Activated CD8-positive, alpha-beta memory T cell treated with anti-CD3 and anti-CD28 coated beads for 1 hour (primary cell): ENCODE measurements at regions not wholly inside any gene's neighbourhood (a gene's known extent, or its start where the extent isn't known, plus 50 kb on each side); places are given as distances from the start of the nearest gene placed in this dataset.

Experiments
- DNase-seq, 2 donors: peaks; one replicate each; pipeline ENCODE4 v3.0.0-alpha.2; 2020; ENCODE audit warnings: low read depth in 1 of 2; ENCODE audit errors: extremely low read depth in 1 of 2

GRCh38 chr12:59927032-59927431 is 331.2 kb downstream of the SLC16A7 start:
- no peak for DNase-seq

DNA sequence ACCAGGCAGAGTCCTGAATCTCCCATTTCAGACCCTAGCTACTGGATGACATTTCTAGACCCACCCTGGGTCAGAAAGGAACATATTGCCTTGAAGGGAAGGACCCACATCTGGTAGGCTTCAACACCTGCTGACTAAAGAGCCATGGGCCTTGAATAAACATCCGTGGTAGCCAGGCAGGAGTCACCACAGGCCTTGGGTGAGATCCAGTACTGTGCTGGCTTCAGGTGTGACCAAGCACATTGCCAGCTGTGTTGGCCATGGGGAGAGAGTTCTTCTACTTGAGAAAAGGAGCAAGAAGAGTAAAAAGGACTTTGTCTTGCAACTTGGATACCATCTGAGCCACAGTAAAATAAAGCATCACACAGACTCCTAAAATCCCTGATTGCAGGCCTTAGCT is 332.6 kb downstream of the SLC16A7 start:
- DNase-seq: no peak

GRCh38 chr12:59929110-59929509 is 333.3 kb downstream of the SLC16A7 start:
- no peak for DNase-seq

DNA sequence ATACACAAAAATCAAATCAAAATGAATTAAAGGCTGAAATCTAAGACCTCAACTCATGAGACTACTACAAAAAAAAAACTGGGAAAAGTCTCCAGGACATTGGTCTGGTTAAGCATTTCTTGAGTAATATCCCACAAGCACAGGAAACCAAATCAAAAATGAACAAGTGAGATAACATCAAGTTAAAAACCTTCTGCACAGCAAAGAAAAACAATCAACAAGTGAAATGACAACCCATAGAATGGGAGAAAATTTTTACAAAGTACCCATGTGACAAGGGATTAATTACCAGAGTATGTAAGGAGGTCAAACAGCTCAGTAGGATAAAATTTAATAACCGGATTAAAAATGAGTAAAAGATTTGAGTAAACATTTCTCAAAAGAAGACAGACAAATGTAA is 338.7 kb downstream of the SLC16A7 start:
- DNase-seq: no peak

- DNase-seq: no peak
Observed at GRCh38 chr12:59936534-59936933, 340.7 kb downstream of the SLC16A7 start.

GRCh38 chr12:59937148-59937547 is 341.3 kb downstream of the SLC16A7 start:
- DNase-seq: no peak

GRCh38 chr12:59938190-59938962 is 342.5 kb downstream of the SLC16A7 start:
- DNase-seq: no peak

- DNase-seq: no peak
Observed at GRCh38 chr12:59940631-59941342, 345.0 kb downstream of the SLC16A7 start.

DNA sequence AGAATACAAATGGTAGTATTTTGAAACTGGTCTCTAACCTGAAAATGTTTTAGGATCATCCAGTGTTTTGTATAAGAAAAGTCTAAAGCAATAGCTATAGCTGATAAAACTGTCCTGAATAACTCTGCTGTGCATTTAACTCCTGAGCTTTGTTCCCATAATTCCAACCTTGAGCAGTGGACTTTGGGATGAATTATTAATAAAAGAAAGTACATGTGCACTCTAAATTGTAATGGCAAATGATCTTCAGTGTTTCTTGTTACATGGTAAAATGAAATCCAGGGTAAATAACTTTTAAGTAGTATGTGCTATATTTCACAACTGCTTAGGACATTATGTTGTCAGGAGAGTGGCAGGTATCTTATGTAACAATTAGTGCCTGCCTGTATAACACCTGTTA is 345.6 kb downstream of the SLC16A7 start:
- no peak for DNase-seq

GRCh38 chr12:59944177-59944576 is 348.3 kb downstream of the SLC16A7 start:
- DNase-seq: no peak

- no peak for DNase-seq
Observed at GRCh38 chr12:59946635-59947034, 350.8 kb downstream of the SLC16A7 start.

- no peak for DNase-seq
Observed at GRCh38 chr12:59963546-59963945, 367.7 kb downstream of the SLC16A7 start.

- no peak for DNase-seq
Observed at GRCh38 chr12:59972905-59973304, 377.1 kb downstream of the SLC16A7 start.

- no peak for DNase-seq
Observed at GRCh38 chr12:59973515-59973914, 377.7 kb downstream of the SLC16A7 start.

GRCh38 chr12:59977779-59978178 is 381.9 kb downstream of the SLC16A7 start:
- DNase-seq: no peak

- no peak for DNase-seq
Observed at GRCh38 chr12:59980476-59980875, 384.6 kb downstream of the SLC16A7 start.

GRCh38 chr12:59999291-59999690 is 403.5 kb downstream of the SLC16A7 start:
- DNase-seq: no peak

- no peak for DNase-seq
Observed at GRCh38 chr12:60010486-60010885, 414.7 kb downstream of the SLC16A7 start.

GRCh38 chr12:60012659-60013058 is 416.8 kb downstream of the SLC16A7 start:
- no peak for DNase-seq

GRCh38 chr12:60014436-60014835 is 418.6 kb downstream of the SLC16A7 start:
- DNase-seq: no peak

DNA sequence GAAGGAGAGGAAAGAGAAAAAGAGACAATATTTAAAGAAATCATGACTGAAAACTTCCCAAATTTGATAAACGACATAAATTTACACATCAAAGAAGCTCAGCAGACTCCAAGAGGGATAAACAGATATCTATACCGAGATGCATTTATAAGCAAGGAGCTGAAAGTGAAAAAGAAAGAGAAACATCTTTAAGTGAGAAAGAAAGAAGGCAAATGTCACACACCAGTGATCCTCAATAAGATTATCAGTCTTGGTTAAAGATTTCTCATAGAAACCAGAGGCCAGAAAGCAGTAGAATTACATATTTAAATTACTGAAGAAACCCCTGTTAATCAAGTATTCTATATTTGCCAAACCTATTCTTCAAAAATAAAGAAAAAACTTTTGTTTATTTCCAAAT is 424.2 kb downstream of the SLC16A7 start:
- no peak for DNase-seq

GRCh38 chr12:60021235-60021634 is 425.4 kb downstream of the SLC16A7 start:
- DNase-seq: no peak
